Keratinocyte (primary cell): ENCODE measurements at regions not wholly inside any gene's neighbourhood (a gene's known extent, or its start where the extent isn't known, plus 50 kb on each side); places are given as distances from the start of the nearest gene placed in this dataset.

ENCODE experiments used
- EZH2 ChIP-seq: IDR thresholded peaks from one replicate; pipeline ENCODE4 v1.6.1; 2012; ENCODE audit warnings: inconsistent platforms, mild to moderate bottlenecking, low read length, moderate library complexity
- TF ChIP-seq, protein P1 (sequence below), 3 experiments: IDR thresholded peaks in 1 of 3; conservative IDR thresholded peaks in 1 of 3; optimal IDR thresholded peaks in 1 of 3; 2 replicates in 2 of 3; 3 replicates in 1 of 3; pipeline versions ENCODE3 to v1.5.1; 2011; ENCODE audit warnings: low read length in 3 of 3, mild to moderate bottlenecking in 3 of 3, moderate library complexity in 2 of 3, control low read depth in 1 of 3, inconsistent platforms in 1 of 3; ENCODE audit not compliant: insufficient read depth in 2 of 3; ENCODE audit errors: extremely low read depth in 1 of 3

DNA sequence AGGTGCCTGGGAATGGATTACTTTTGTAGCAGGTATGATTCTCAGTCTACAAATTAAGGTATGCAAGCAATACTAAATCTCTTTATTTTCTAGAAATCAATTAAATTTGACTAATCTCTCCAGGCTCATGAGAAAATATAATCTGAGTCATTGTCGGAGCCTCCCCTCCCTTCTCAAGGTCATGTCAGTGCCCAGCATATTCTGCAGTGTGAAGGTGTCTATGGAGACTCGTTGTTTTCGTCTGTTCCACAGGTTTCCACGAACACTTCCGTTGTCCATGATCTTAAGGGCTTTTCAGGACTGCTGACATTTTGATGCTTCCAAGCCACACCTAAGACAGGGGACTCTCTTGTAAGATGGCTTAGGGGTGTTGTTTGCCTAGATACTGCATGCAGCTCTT lies 56.6 kb upstream of the SCOC start:
- TF ChIP-seq, protein P1, sequence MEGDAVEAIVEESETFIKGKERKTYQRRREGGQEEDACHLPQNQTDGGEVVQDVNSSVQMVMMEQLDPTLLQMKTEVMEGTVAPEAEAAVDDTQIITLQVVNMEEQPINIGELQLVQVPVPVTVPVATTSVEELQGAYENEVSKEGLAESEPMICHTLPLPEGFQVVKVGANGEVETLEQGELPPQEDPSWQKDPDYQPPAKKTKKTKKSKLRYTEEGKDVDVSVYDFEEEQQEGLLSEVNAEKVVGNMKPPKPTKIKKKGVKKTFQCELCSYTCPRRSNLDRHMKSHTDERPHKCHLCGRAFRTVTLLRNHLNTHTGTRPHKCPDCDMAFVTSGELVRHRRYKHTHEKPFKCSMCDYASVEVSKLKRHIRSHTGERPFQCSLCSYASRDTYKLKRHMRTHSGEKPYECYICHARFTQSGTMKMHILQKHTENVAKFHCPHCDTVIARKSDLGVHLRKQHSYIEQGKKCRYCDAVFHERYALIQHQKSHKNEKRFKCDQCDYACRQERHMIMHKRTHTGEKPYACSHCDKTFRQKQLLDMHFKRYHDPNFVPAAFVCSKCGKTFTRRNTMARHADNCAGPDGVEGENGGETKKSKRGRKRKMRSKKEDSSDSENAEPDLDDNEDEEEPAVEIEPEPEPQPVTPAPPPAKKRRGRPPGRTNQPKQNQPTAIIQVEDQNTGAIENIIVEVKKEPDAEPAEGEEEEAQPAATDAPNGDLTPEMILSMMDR (optimal IDR thresholded peaks at IDR 0.05 in 1 of 3, IDR thresholded peaks at IDR 0.05 in 1 of 3, conservative IDR thresholded peaks at IDR 0.05 in 1 of 3; ENCODE audit: extremely low read depth in 1 of 3, insufficient read depth in 2 of 3, low read length in 3 of 3), result no peak
- no peak for TF ChIP-seq EZH2
